Activated naive CD4-positive, alpha-beta T cell treated with Interleukin-2 at 50 U/mL for 16 hours (primary cell): ENCODE measurements at regions not wholly inside any gene's neighbourhood (a gene's known extent, or its start where the extent isn't known, plus 50 kb on each side); places are given as distances from the start of the nearest gene placed in this dataset.
A peak's percentile ranks its signal among the peaks of the same experiment; 100 is the strongest.

Source experiments
- DNase-seq: peaks from one replicate; pipeline ENCODE4 v3.0.0-alpha.2; 2020

GRCh38 chr3:109532257-109533216, 195.2 kb upstream of the DPPA4 start:
- DNase-seq, result peak; percentile 35

- DNase-seq, result no peak
Observed at GRCh38 chr3:109545746-109546145, 208.4 kb upstream of the DPPA4 start.

- DNase-seq, result no peak
Observed at GRCh38 chr3:109548192-109548938, 211.0 kb upstream of the DPPA4 start.

GRCh38 chr3:109553591-109554371, 216.4 kb upstream of the DPPA4 start:
- DNase-seq, result no peak

GRCh38 chr3:109559389-109559788, 222.0 kb upstream of the DPPA4 start:
- no peak for DNase-seq

GRCh38 chr3:109563149-109563548, 225.8 kb upstream of the DPPA4 start:
- peak; percentile 49 for DNase-seq

- no peak for DNase-seq
Observed at GRCh38 chr3:109569135-109569846, 231.9 kb upstream of the DPPA4 start.

GRCh38 chr3:109570408-109570807, 233.1 kb upstream of the DPPA4 start:
- no peak for DNase-seq

- DNase-seq, result no peak
Observed at GRCh38 chr3:109572301-109572700, 235.0 kb upstream of the DPPA4 start.

GRCh38 chr3:109596991-109597390, 259.6 kb upstream of the DPPA4 start:
- DNase-seq, result no peak

GRCh38 chr3:109597444-109597843, 260.1 kb upstream of the DPPA4 start:
- no peak for DNase-seq

- no peak for DNase-seq
Observed at GRCh38 chr3:109607897-109608296, 270.6 kb upstream of the DPPA4 start.

- no peak for DNase-seq
Observed at GRCh38 chr3:109608574-109608973, 271.2 kb upstream of the DPPA4 start.

- no peak for DNase-seq
Observed at GRCh38 chr3:109618766-109619378, 281.5 kb upstream of the DPPA4 start.

GRCh38 chr3:109631897-109632296, 294.6 kb upstream of the DPPA4 start:
- no peak for DNase-seq

GRCh38 chr3:109640146-109640652, 302.9 kb upstream of the DPPA4 start:
- DNase-seq, result no peak

- DNase-seq, result no peak
Observed at GRCh38 chr3:109642025-109642424, 304.7 kb upstream of the DPPA4 start.

GRCh38 chr3:109643590-109643989, 306.2 kb upstream of the DPPA4 start:
- no peak for DNase-seq

- no peak for DNase-seq
Observed at GRCh38 chr3:109644332-109644731, 307.0 kb upstream of the DPPA4 start.

GRCh38 chr3:109644746-109645145, 307.4 kb upstream of the DPPA4 start:
- DNase-seq, result no peak

GRCh38 chr3:109648027-109648426, 310.7 kb upstream of the DPPA4 start:
- no peak for DNase-seq

- DNase-seq, result no peak
Observed at GRCh38 chr3:109656225-109656624, 318.9 kb upstream of the DPPA4 start.
